NOMO-1 treated with dmso at 0.1 percent for 144 hours (cell line): ENCODE measurements at regions not wholly inside any gene's neighbourhood (a gene's known extent, or its start where the extent isn't known, plus 50 kb on each side); places are given as distances from the start of the nearest gene placed in this dataset.

Experiments
- DNase-seq: peaks from one replicate; lab custom pipeline; 2025; ENCODE audit not compliant: unreplicated experiment; lab: John Stamatoyannopoulos, UW

GRCh38 chr2:2674831-2675230, 343.8 kb upstream of the MYT1L start:
- no peak for DNase-seq

- DNase-seq = no peak
These were observed 342.3 kb upstream of the MYT1L start for GRCh38 chr2:2673406-2673805.

- no peak for DNase-seq
These were observed 341.2 kb upstream of the MYT1L start for GRCh38 chr2:2672249-2672648.

- no peak for DNase-seq
These were observed 340.8 kb upstream of the MYT1L start for GRCh38 chr2:2671826-2672225.

- DNase-seq = no peak
These were observed 338.2 kb upstream of the MYT1L start for GRCh38 chr2:2669316-2669715.

- DNase-seq = no peak
These were observed 337.7 kb upstream of the MYT1L start for GRCh38 chr2:2668681-2669265.

- DNase-seq = no peak
These were observed 336.6 kb upstream of the MYT1L start for GRCh38 chr2:2667690-2668089.

GRCh38 chr2:2665834-2666133, 334.7 kb upstream of the MYT1L start:
- DNase-seq = no peak

GRCh38 chr2:2664989-2665833, 334.1 kb upstream of the MYT1L start:
- no peak for DNase-seq

GRCh38 chr2:2663401-2664036, 332.4 kb upstream of the MYT1L start:
- DNase-seq = no peak

GRCh38 chr2:2662847-2663356, 331.8 kb upstream of the MYT1L start:
- DNase-seq = no peak

GRCh38 chr2:2662037-2662846, 331.2 kb upstream of the MYT1L start:
- no peak for DNase-seq

GRCh38 chr2:2660789-2661355, 329.8 kb upstream of the MYT1L start:
- DNase-seq = no peak

- no peak for DNase-seq
These were observed 326.3 kb upstream of the MYT1L start for GRCh38 chr2:2657121-2657962.

- no peak for DNase-seq
These were observed 325.3 kb upstream of the MYT1L start for GRCh38 chr2:2656115-2657011.

- no peak for DNase-seq
These were observed 324.5 kb upstream of the MYT1L start for GRCh38 chr2:2655453-2656114.

GRCh38 chr2:2653231-2653630, 322.2 kb upstream of the MYT1L start:
- no peak for DNase-seq

GRCh38 chr2:2650608-2651375, 319.7 kb upstream of the MYT1L start:
- no peak for DNase-seq
